Endothelial cell of umbilical vein (primary cell): ENCODE measurements at regions not wholly inside any gene's neighbourhood (a gene's known extent, or its start where the extent isn't known, plus 50 kb on each side); places are given as distances from the start of the nearest gene placed in this dataset.

Experiments used
- BruUV-seq: library from RNA; stranded (reverse); fragments of 400-500 nt; replicated peaks from 2 replicates; lab custom pipeline; 2021; lab: Mats Ljungman, UMichigan
- CTCF ChIA-PET: fragments of 300-600, 350-600 bp; sonication (Branson Sonifier 250); formaldehyde crosslinking; loops from one replicate; lab custom pipeline; 2021; ENCODE audit warnings: antibody characterized with exemption, inconsistent platforms; lab: Charles Lee
- POLR2A ChIA-PET: fragments of 300-600, 350-600 bp; sonication (Branson Sonifier 250); formaldehyde crosslinking; loops from one replicate; lab custom pipeline; 2021; ENCODE audit warnings: antibody characterized with exemption, inconsistent platforms; lab: Charles Lee
- DNase-seq: peaks from one replicate; pipeline ENCODE4 v3.0.0-alpha.2; 2011; ENCODE audit warnings: low read depth, low spot score
- FAIRE-seq: peaks from 2 replicates; lab custom pipeline; 2011; peaks lifted over from hg19 to GRCh38; lab: Jason Lieb, UNC
- H2AFZ ChIP-seq: 2 replicates; pipeline ENCODE4 v1.6.0; 2012; ENCODE audit warnings: low read depth, low read length, control low read depth, inconsistent platforms
- H3K27ac ChIP-seq: 2 replicates; pipeline ENCODE4 v1.5.1; 2011; ENCODE audit warnings: low read depth, mild to moderate bottlenecking, control low read depth, low read length, moderate library complexity; ENCODE audit not compliant: insufficient read depth
- H3K27me3 ChIP-seq, 2 experiments: 2 replicates each; pipeline versions ENCODE4 v1.6.0 to v1.6.1; 2011; ENCODE audit warnings: low read length in 2 of 2, mixed read lengths in 1 of 2; ENCODE audit not compliant: control insufficient read depth in 2 of 2, insufficient read depth in 2 of 2
- H3K36me3 ChIP-seq, 2 experiments: 2 replicates in 1 of 2; 3 replicates in 1 of 2; pipeline ENCODE4 v1.5.1; 2011; ENCODE audit warnings: low read length in 2 of 2, mild to moderate bottlenecking in 1 of 2, moderate library complexity in 1 of 2; ENCODE audit not compliant: control insufficient read depth in 2 of 2, insufficient read depth in 2 of 2; ENCODE audit errors: extremely low read depth in 1 of 2
- H3K4me1 ChIP-seq: 3 replicates; pipeline ENCODE4 v1.5.1; 2011; ENCODE audit warnings: mild to moderate bottlenecking, low read length; ENCODE audit not compliant: control insufficient read depth, insufficient read depth; ENCODE audit errors: extremely low read depth
- H3K4me2 ChIP-seq: 2 replicates; pipeline ENCODE4 v1.6.1; 2011; ENCODE audit warnings: low read length, control low read depth, mixed read lengths; ENCODE audit not compliant: insufficient read depth
- H3K4me3 ChIP-seq, 3 experiments: fragments of 200-600 bp in 1 of 3; sonication (generic), shearing (Covaris generic) in 1 of 3; replicated peaks in 1 of 3; 2 replicates each; pipeline ENCODE4 v1.5.1; 2011 to 2016; ENCODE audit warnings: control low read depth in 3 of 3, low read length in 3 of 3, mild to moderate bottlenecking in 2 of 3, inconsistent platforms in 1 of 3, low read depth in 1 of 3, moderate library complexity in 1 of 3; ENCODE audit not compliant: insufficient read depth in 1 of 3
- H3K79me2 ChIP-seq: 2 replicates; pipeline ENCODE4 v1.6.0; 2012; ENCODE audit warnings: low read length, inconsistent platforms; ENCODE audit not compliant: control insufficient read depth, insufficient read depth
- H3K9ac ChIP-seq: replicated peaks from 2 replicates; pipeline ENCODE3; 2011; ENCODE audit warnings: low read length, control low read depth; ENCODE audit not compliant: insufficient read depth; ENCODE audit errors: extremely low read depth
- H3K9me1 ChIP-seq: replicated peaks from 3 replicates; pipeline ENCODE4 v1.6.0; 2011; ENCODE audit warnings: mild to moderate bottlenecking, low read length; ENCODE audit not compliant: control insufficient read depth, insufficient read depth; ENCODE audit errors: extremely low read depth
- H3K9me3 ChIP-seq: replicated peaks from 2 replicates; pipeline ENCODE4 v1.5.1; 2012; ENCODE audit warnings: low read length, inconsistent platforms; ENCODE audit not compliant: control insufficient read depth, insufficient read depth
- H4K20me1 ChIP-seq: replicated peaks from 2 replicates; pipeline ENCODE3; 2011; ENCODE audit warnings: mild to moderate bottlenecking, low read length; ENCODE audit not compliant: control insufficient read depth, insufficient read depth; ENCODE audit errors: extremely low read depth
- CTCF ChIP-seq, 2 donors: IDR thresholded peaks; 1 replicate in 1 of 2; 2 replicates in 1 of 2; pipeline ENCODE4 v1.5.1; 2011; ENCODE audit warnings: low read length in 2 of 2, mild to moderate bottlenecking in 2 of 2, moderate library complexity in 2 of 2, control low read depth in 1 of 2, inconsistent platforms in 1 of 2, low read depth in 1 of 2; ENCODE audit not compliant: insufficient read depth in 1 of 2; ENCODE audit errors: extremely low read depth in 1 of 2
- EZH2 ChIP-seq: IDR thresholded peaks from 2 replicates; pipeline ENCODE4 v1.6.1; 2012; ENCODE audit warnings: borderline replicate concordance, low read depth, mild to moderate bottlenecking, moderate library complexity, low read length, inconsistent platforms; ENCODE audit not compliant: severe bottlenecking
- FOS ChIP-seq: IDR thresholded peaks from 2 replicates; pipeline ENCODE4 v1.6.1; 2011; ENCODE audit warnings: mild to moderate bottlenecking, low read length, moderate library complexity, borderline replicate concordance; ENCODE audit not compliant: insufficient read depth
- JUN ChIP-seq: IDR thresholded peaks from 2 replicates; pipeline ENCODE4 v1.6.1; 2011; ENCODE audit warnings: borderline replicate concordance, low read depth; ENCODE audit not compliant: insufficient read length, insufficient read depth
- MAX ChIP-seq: IDR thresholded peaks from 2 replicates; pipeline ENCODE4 v1.6.1; 2011; ENCODE audit not compliant: insufficient read depth, insufficient read length
- MYC ChIP-seq: IDR thresholded peaks from one replicate; pipeline ENCODE4 v1.6.1; 2011; ENCODE audit warnings: mild to moderate bottlenecking, low read depth, low read length
- POLR2AphosphoS5 ChIP-seq: IDR thresholded peaks from 2 replicates; pipeline ENCODE4 v1.6.1; 2012; ENCODE audit warnings: low read depth, mild to moderate bottlenecking, control low read depth, low read length, moderate library complexity; ENCODE audit not compliant: insufficient read depth
- dilution Hi-C: fragments of 300-500 bp; cut with MboI; formaldehyde crosslinking; loops from one replicate; pipeline ENCODE4 v1.15.0; 2019; ENCODE audit warnings: low sequenced_read_pairs; ENCODE audit not compliant: extremely low pct_ligation_motif_present
- intact Hi-C: fragments of 100-400 bp; cut with micrococcal nuclease; formaldehyde crosslinking; loops from one replicate; pipeline ENCODE4 v1.10.0; 2022

GRCh38 chr5:53366245-53366644 lies 114.2 kb upstream of the FST start:
- no peak overlapping the region for H3K27ac ChIP-seq
- H3K4me1 ChIP-seq = peaks cover 16% of the 10 kb centered on the region
- no peak overlapping the region for H2AFZ ChIP-seq
- H3K9ac ChIP-seq = no peak overlapping the region
- no peaks in the 10 kb centered on the region for H3K27me3 ChIP-seq
- H3K36me3 ChIP-seq = no peaks in the 10 kb centered on the region
- TF ChIP-seq CTCF (IDR thresholded peaks at IDR 0.05; ENCODE audit: extremely low read depth in 1 of 2, insufficient read depth in 1 of 2, low read depth in 1 of 2, low read length in 2 of 2) (no peak), MYC (no peak), FOS (peak; percentile 23), MAX (no peak), POLR2AphosphoS5 (no peak), EZH2 (no peak), JUN (no peak)
- CTCF ChIA-PET = no interaction called here
- no peaks in the 10 kb centered on the region for H3K9me3 ChIP-seq
- BruUV-seq = no TSS peak
- no peak overlapping the region for H3K4me2 ChIP-seq
- H4K20me1 ChIP-seq = no peaks in the 10 kb centered on the region
- POLR2A ChIA-PET = no interaction called here
- H3K9me1 ChIP-seq = no peaks in the 10 kb centered on the region
- no peak for FAIRE-seq
- DNase-seq = peak; percentile 32
- dilution Hi-C loops (no loop called here), intact Hi-C loops (no loop called here)
- no peaks in the 10 kb centered on the region for H3K79me2 ChIP-seq
- no peak overlapping the region for H3K4me3 ChIP-seq
